ENCODE measurements at regions not wholly inside any gene's neighbourhood (a gene's known extent, or its start where the extent isn't known, plus 50 kb on each side); places are given as distances from the start of the nearest gene placed in this dataset.
"Not testable (repeated sequence)": the region's sequence is repeated elsewhere in the genome, so short reads cannot be mapped to it uniquely, and the experiment has no call there.

- RAD21 ChIA-PET (ENCODE audit: low non-redundant PET in 1 of 2, low total read pairs in 2 of 2, uncharacterized antibody in 2 of 2, unreplicated experiment in 2 of 2); H3K4me3 ChIP-seq (replicated peaks in 1 of 2; ENCODE audit: low read depth in 1 of 2, low read length in 2 of 2); DNase-seq (ENCODE audit: low read depth, low spot score); H3K9me2 ChIP-seq (ENCODE audit: insufficient read depth); H3K4me2 ChIP-seq (ENCODE audit: low read length); intact Hi-C loops (cut with micrococcal nuclease); BruUV-seq (replicated peaks); H3K9ac ChIP-seq (ENCODE audit: low read length); ATAC-seq; H3K36me3 ChIP-seq (ENCODE audit: control insufficient read depth in 1 of 2, insufficient read depth in 2 of 2, low read length in 2 of 2); H3K27me3 ChIP-seq (ENCODE audit: insufficient read depth, low read length); H3K27ac ChIP-seq (ENCODE audit: low read depth, low read length); CTCF ChIA-PET; POLR2A ChIA-PET; H4K20me1 ChIP-seq (ENCODE audit: insufficient read depth); H2AFZ ChIP-seq (ENCODE audit: low read depth, low read length, poor library complexity, severe bottlenecking); H3K9me3 ChIP-seq (ENCODE audit: control insufficient read depth in 1 of 2, insufficient read depth in 1 of 2, low read depth in 1 of 2, low read length in 2 of 2): not testable (repeated sequence)
- peaks cover 2 to 12% of the 10 kb centered on the region in 2 experiments; a peak in 2 of 4 replicates for H3K4me1 ChIP-seq (ENCODE audit: control insufficient read depth in 1 of 2, insufficient read depth in 2 of 2, low read length in 2 of 2)
- H3K79me2 ChIP-seq (ENCODE audit: insufficient read depth, low read length): peaks cover 49% of the 10 kb centered on the region
These were observed 277.2 kb upstream of the PLGLB2 start for GRCh38 chr2:87470381-87471380.

GRCh38 chr2:87471478-87471877 lies 276.4 kb upstream of the PLGLB2 start:
- H3K9me3 ChIP-seq (ENCODE audit: control insufficient read depth in 1 of 2, insufficient read depth in 1 of 2, low read depth in 1 of 2, low read length in 2 of 2); H3K9me2 ChIP-seq (ENCODE audit: insufficient read depth); H3K9ac ChIP-seq (ENCODE audit: low read length); POLR2A ChIA-PET; H3K4me1 ChIP-seq (ENCODE audit: control insufficient read depth in 1 of 2, insufficient read depth in 2 of 2, low read length in 2 of 2); CTCF ChIA-PET; H3K27me3 ChIP-seq (ENCODE audit: insufficient read depth, low read length); BruUV-seq (replicated peaks); DNase-seq (ENCODE audit: low read depth, low spot score); H3K4me2 ChIP-seq (ENCODE audit: low read length); RAD21 ChIA-PET (ENCODE audit: low non-redundant PET in 1 of 2, low total read pairs in 2 of 2, uncharacterized antibody in 2 of 2, unreplicated experiment in 2 of 2); ATAC-seq; H3K36me3 ChIP-seq (ENCODE audit: control insufficient read depth in 1 of 2, insufficient read depth in 2 of 2, low read length in 2 of 2); H4K20me1 ChIP-seq (ENCODE audit: insufficient read depth); H3K4me3 ChIP-seq (replicated peaks in 1 of 2; ENCODE audit: low read depth in 1 of 2, low read length in 2 of 2); intact Hi-C loops (cut with micrococcal nuclease); H3K27ac ChIP-seq (ENCODE audit: low read depth, low read length); H2AFZ ChIP-seq (ENCODE audit: low read depth, low read length, poor library complexity, severe bottlenecking): not testable (repeated sequence)
- H3K79me2 ChIP-seq (ENCODE audit: insufficient read depth, low read length): peaks cover 50% of the 10 kb centered on the region
